Activated CD8-positive, alpha-beta memory T cell treated with anti-CD3 and anti-CD28 coated beads for 48 hours (primary cell): ENCODE measurements at regions not wholly inside any gene's neighbourhood (a gene's known extent, or its start where the extent isn't known, plus 50 kb on each side); places are given as distances from the start of the nearest gene placed in this dataset.

Experiments used
- DNase-seq, 3 experiments: peaks; one replicate each; pipeline ENCODE4 v3.0.0-alpha.2; 2020; ENCODE audit warnings: low read depth in 2 of 3, low spot score in 2 of 3

DNA sequence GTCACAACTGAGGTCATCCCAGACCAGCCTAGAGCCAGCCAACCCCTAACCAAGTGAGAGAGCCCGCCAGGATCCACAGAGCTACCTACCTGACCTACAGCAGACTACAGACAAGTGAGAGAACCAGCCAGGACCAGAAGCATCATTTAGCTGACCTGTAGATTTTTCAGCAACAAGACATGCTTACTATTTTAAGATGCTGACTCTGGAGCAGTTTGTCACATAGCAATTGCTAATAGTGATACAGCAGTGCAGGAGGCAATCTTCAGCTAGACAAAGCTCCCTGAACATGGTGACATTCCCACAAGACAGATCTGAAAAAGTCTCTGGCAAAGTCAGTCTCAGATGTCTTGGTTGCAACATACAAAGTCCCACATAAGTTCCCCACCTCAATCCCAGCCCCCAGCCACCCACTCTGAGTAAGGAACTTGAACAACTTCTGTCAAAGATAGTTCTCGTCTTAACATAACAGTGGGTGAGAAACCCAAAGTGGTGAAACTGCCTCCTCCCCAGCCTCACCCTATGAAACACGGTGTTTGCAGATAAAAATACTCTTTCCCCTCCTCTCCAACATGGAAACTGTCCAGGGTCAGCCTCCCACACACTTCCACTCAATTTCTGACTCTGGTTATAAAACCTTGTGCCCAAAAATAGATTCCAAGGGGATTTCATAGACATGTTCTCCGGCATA is 120.3 kb upstream of the SLC6A11 start:
- DNase-seq, result no peak

DNA sequence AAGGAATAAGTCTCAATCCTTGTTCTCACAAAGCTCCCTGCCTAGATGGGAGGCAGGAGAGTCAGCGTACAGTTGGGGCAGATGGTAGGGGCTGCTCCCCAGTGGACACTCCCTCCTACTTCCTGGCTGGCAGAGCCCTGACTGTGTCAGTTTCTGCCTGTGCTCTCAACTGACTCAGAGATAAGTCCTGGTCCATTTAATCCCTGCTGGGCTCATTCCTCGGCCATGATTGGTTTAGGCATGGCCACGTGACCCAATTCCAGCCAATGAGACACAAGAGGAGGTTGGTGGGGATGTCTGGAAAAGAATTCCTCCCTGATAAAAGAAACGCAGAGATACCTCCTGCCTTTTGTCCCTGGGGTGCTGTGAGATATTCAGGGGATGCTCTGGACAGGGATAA is 118.1 kb upstream of the SLC6A11 start:
- no peak for DNase-seq

DNA sequence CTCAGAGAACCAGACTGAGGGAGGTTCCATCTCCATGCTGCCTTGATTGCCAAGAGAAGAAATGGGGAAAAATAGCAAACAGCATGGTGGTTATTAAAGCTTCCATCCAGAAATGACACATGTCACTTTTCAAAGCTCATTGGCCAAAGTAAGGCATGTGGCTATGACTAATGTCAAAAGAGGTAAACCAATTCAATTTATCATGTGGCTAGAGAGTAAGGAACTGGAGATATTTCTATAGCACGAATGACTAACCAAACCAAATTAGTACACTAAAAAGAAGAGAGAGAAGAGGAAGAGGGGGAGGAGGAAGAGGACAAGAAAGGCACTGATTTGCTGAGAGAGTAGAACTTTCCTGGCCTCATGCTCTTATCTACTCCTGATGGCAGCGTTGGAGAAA is 115.2 kb upstream of the SLC6A11 start:
- DNase-seq, result no peak

DNA sequence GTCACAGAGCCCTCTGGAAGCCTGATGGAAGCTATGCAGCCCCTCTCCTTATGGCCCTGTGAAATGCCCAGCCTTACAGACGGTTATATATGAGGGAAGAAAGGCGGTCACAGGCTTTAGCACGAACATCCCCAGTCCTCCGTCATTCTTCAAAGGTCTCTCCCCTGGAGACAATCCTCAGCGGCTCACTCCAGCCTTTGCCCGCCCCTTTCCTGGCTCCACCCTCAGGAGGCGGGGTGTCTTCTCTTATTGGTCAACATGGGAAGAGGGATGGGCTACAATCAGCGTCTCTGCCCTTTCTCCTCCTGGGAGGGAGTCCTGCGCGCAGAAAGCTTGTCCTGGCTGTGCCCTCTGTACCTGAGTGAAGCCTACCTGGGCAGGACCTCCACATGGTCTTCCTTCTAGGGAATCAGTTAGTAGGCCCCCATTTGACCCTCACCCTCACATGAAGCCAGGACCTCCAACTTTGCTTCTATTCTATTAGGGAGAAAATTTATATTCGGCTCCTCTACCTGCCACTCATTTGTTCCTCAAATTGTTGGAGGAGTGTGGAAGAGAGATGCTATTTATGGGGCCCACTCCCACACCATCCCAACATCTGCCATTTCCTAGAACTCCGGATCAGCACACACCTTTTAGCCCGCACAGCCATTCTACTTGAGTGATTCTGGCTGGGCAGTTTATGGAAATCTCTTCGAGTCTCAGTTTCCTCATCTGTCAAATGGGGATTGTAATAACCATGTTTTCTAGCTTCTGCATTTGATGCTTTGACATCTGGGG is 112.9 kb upstream of the SLC6A11 start:
- no peak for DNase-seq

DNA sequence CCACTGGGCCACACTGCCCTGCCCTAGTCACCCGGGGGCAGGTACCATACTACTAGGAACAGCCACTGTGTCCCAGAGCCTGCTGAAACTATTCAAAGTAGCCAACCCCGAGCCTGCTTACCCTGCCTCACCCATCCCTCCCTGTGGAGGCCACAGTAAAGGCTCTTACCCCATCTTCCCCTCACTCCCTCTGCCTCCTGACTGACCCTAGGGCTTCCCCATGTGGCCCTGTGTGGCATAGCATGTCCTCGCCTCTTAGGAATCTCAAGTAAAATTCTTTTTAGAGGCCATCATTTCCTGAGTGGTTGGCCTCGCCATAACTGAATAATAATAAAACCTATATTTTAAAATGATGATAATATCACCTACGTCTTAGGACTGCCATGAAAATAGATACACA is 112.2 kb upstream of the SLC6A11 start:
- no peak for DNase-seq

DNA sequence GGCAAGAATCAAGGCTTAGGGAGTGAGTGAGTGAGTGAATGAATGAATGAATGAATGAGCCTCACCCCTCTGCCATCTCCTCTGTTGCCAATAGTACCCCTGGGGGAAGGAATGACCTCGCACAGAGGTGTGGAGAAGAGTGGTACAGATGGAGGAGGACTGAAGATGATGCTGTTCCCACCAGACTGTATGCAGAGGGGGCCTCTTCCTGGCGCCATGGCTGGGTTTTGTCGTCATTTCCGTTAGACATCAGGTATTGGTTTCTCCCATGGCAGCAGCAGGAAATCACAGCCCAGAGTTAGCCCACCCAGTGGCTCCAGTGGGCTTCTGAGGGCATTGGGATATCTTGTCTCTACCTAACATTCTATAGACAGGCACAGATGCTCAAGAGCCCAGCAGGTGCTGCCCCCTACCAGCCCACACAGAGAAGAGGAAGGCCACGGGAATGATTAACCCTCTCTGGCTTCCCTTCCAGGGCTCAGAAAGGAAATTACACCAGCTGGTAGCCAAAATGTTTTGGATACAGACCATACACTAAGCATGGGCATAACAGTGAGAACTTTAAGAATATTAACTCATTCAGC is 109.8 kb upstream of the SLC6A11 start:
- no peak for DNase-seq

DNA sequence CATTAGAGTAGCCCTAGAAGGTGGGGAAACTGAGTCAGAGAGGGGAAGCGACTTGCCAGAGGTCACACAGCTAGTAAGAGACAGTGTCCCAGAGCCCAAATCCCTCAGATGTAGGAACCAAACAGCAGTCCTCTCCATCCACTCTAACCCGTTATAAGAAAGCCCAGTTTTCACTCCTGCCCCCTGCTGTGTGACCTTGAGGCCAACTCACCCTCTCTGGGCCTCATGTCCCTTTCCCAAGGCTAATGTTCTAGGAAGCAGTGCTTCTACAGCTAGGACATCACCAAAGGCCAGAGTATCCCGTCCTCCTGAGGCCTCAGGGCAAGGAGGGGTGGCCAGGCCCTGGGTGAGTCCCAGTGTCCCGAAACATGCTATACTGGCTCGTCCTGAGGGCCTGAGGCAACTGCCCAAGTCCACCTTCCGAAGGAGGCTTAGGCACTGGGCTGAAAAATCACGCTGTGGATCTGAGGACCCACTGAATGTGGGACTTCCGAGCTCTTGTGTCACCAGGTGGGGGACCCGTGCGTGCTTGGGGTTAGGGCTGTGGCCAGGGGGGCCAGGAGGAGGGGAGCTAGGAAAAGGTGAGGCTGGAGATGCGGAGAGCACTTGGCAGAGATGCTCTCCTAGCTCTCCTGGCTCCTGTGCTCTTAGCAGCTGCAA is 109.2 kb upstream of the SLC6A11 start:
- DNase-seq, result no peak

DNA sequence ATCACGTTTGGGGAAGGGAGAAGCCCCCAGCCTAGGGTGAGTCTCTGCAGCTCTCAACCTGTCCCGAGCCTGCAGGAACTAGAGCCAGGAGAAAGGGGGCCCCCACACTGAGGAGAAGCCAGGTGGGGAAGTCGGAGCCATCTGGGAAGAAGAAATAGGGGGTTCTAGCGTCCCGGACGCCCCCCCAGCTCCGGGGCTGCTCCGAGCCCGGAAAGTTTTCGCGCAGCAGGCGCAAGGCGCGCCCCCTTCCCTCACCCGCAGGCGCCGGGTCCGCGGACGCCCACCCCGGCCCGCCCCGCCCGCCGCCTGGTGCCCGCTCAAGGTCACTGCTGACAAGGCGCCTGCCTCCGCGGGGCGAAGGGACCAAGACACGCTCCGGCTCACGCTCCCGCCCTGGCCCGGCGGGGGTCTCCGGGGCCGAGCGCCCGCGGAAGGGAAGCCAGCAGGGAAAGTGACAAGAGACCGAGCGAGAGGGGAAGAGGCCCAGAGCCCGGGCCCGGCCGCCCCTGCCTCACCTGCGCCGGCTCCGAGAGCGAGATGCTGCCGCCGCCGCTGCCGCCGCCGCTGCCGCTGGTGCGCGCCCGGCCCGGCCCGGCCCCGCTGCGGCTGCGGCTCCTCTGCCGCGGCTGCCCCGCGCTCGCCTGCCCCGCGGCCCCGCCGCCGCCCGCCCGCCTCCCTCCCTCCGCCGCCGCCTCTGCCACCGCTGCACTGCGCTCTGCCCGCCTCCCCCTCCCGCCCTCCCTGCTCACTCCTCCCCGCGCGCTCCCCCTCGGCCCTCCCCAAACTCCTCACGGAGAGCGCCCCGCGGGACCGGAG is 108.4 kb upstream of the SLC6A11 start:
- no peak for DNase-seq

DNA sequence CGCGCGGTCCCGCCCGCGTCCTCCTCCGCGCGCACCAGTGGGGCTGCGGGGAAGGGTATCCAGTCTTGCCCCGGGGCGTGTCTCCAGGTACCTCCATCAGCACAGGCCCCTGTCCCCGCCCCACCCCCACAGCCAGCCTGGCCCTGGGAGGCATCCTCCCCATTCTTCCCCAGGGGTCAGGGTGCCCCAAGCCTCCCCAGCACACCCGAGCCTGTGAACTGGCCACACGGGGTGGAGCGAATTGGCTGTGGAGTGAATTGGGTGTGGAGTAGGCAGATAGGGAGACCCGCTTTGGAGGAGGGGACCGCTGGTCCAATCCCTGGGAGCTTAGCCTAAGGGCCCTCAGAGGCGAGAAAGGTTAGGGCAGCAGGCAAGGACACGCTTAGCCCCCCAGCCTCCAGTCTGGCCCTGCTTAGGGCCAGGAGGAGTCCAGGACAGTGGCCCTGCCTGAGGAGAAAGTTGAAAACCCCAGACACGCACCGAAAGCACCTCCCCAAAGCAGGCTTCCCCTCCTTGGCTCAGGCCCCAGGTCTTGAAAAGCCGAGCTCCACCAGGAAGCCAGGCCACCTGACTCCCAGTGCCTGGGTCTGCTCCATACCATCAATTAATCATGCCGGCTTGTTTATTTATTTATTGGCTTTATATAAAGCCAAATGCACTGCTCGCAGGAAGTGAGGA is 107.7 kb upstream of the SLC6A11 start:
- DNase-seq, result no peak

DNA sequence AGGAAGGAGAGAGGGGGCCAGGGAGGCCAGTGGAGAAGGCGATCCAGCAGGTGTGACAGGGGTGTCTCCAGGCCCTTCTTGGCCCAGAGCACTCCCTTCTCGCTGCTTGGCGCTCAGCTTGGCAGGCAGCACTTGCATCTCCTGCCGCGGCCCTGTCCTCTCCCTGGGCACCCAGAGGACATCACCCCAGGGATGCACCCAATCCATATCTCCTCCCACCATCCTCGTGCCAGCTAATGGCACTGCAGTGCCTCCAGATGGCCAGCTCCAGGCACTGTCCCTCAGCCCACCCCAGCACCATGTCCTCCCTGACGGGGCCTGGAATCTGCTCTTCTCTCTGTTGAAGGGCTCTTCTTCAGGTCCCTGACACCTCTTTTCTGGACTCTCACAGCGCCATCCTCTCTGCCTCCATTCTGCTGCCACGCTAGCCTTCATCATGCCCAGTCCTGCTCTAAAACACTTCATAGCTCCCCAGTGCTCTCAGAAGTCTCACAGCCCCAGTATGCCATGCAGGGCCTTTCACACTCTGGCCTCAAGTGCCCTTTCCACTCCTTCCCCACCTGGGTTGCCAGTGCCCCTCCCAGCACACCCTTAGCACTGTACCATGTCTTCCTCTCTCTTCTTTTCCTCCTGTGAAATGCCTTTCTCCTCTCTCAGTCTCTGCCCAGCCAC is 106.8 kb upstream of the SLC6A11 start:
- no peak for DNase-seq

DNA sequence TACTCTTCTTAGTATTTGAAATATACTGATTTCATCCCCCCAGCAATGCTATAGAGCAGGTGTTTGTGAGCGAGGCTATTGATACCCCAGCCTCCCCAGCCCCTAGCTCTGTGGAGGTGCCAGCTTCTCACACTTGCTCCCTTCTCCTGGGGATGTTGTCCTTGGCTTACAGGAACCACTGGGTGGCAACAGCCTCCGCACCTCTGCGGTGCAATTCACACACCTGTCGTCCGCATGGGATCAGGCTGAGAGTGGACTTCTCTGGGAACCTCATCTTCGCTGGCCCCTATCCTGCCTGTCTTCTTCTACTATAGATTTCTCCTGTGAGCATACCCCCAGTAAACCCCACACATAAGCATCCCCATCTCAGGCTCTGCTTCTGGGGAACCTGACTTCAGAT is 103.9 kb upstream of the SLC6A11 start:
- DNase-seq, result no peak

DNA sequence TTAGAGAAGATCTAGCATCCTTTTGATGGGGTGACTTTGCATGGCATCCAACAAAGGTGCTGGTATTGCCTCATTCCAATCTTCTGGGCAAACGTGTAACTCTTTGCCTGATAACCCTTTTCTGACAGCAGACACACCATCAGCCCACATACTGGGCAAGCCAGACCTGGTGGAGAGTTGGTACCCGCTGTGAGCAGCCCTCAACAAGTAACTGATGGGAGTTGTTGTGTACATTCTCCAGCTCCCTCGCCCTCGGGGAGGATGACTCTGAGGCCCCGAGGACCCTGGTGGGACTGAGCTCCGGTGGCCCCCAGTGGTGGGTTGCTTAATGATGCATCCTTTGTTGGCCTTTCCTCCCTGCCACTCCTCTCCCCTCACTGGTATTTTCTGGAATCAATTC is 102.4 kb upstream of the SLC6A11 start:
- DNase-seq, result no peak

DNA sequence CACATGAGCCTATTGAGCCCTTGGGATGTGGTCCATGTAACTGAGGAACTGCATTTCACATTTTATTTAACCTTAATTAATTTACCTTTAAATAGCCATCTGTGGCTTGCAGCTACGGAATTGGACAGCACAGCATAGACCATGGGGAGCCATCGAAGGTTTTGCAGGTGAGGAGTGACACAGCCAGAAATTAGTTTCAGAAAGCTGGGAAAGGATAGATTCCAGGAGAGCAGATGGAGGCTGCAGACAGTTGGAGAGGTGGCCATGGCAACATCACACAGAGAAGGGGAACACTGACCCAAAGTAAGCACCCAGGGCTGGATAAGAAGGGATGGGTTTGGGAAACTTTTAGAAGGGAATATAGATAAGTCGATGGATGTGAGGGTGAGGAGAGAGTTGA is 100.1 kb upstream of the SLC6A11 start:
- DNase-seq, result no peak

DNA sequence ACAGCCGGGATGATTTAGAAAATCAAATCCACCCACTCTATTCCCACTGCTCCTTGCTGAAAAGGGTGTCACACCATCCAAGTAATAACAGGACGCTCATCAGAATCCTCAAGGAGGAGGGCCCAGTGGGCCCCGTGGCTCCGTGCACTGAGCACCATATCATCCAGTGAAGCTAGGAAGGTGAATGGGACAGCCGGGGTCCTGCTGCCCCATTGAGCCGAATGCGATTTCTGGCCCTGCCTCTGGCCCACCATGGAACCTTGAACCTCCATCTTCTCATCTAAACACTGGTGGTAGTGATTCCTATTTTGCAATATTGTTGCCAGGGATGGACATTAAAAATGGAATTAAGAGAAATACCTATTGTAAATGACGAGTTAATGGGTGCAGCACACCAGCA is 99.1 kb upstream of the SLC6A11 start:
- no peak for DNase-seq

DNA sequence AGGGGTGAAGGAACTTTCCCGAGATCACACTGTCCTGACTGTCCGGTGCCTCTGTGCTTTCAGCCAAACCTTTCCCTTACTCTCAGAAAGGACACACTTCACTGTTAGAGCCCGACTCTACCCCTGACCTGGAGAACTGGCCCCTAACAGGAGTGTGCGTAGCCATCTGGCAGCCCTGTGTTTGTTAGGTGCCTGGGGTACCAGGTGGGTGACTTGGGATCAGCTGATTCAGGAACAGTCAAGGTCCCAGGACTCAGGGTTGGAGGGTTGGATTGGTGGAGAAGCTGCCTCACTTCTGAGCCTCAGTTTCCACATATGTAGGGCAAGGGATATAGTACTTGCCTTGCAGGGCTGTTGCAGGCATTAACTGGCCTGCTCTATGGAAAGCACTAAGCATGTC is 98.3 kb upstream of the SLC6A11 start:
- DNase-seq, result no peak

DNA sequence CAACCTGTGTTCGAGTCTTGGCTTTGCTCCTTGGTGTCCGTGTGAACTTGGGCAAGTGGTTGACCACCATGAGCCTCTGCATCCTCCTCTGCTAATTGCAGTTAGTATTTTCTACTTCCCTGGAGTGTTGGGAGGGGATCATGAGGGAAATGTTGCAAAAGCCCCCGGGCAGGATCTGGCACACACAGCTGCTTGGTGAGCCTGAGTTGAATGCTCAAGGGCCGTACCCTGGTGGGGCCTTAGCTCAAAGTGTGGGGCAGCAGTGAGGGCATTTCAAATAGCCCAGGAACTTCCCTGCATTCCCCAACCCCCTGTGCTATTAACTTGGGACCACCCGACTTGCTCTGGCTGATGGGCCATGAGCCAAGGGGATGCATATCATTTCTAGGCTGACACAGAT is 94.9 kb upstream of the SLC6A11 start:
- no peak for DNase-seq

DNA sequence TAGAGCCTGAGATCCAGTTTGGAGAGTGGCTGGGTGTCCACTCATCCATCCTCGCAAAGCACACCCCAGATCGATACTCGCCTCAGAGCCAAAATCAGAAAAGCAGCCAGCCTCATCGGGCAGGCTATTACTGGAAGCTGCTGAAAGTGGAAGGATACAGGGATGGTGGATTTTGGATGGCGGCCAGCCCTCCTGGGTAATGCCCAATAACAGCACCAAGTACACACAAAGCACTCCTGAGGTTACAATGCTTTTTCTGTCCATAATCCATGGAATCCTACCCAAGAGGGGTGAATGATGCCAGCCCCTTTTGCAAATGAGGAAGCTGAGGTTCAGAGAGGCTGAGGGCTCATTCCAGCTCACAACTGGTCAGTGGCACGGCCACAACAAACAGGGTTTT is 93.1 kb upstream of the SLC6A11 start:
- no peak for DNase-seq

DNA sequence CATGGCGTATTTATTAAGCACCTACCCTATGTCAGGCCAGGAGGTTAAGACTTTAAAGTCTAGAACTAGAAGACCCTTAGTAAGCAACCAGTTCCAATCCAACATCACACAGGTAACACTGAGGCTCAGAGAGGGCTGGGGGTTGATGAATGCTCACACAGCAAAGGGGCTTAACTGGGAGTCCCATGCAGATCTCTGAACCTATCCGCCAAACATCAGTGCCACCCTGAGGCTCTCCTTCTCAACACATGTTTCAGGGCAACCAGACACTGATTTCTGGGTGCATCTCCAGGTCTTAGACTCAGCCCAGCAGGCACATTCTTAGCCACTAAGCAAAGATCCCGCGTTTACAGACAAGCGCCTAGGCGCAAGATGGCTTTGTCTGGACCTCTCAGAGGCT is 92.0 kb upstream of the SLC6A11 start:
- no peak for DNase-seq

DNA sequence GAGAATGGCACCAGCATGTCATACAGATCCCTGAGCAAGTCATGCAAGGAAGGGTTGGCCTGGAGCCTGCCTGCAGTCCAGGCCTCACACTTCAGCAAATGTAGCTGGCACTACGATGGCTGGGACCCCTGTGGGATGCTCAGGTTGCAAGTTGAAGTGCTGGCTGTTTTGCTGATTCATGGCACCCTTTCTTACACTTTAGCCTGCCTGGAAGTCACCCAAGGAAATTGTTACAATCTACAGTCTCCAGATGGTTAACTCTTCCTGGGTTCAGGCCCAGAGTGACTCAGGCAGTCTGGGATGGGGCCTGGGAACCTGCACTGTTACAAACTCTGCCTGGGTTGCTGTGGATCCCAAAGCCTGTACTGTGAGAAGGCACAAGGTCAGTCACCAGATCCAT is 91.0 kb upstream of the SLC6A11 start:
- no peak for DNase-seq

DNA sequence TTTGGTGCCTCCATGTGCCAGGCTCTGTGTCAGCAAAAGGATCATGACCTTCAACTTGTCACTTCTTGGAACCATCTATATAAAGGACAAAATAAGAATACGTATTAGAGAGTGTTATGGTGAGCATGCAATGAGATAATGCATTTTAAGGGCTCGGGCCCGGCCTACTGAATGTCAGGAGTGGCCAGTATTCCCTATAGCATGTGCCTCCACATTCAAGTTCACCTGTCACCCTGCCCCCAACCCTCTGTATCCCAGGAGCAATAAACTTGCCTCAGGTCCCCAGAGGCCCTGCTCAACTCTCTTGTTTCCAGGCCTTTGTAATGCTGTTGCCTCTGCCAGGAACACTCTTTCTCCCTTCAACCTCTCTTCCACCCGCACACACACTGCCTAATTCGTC is 90.2 kb upstream of the SLC6A11 start:
- DNase-seq, result no peak
